ENCODE measurements at regions not wholly inside any gene's neighbourhood (a gene's known extent, or its start where the extent isn't known, plus 50 kb on each side); places are given as distances from the start of the nearest gene placed in this dataset.

Small RNAs in the stretch of these regions (small RNA-seq; reads per million reads assigned to genes)
- gene NDUFB1P2: 0 reads per million in 6 experiments
